Neuronal stem cell (in vitro differentiated cells): ENCODE measurements at regions not wholly inside any gene's neighbourhood (a gene's known extent, or its start where the extent isn't known, plus 50 kb on each side); places are given as distances from the start of the nearest gene placed in this dataset.

Source experiments
- DNase-seq: peaks from one replicate; pipeline ENCODE4 v3.0.0-alpha.2; 2013; ENCODE audit warnings: low spot score
- H2AFZ ChIP-seq: one replicate; pipeline ENCODE4 v1.6.1; 2013; ENCODE audit warnings: mild to moderate bottlenecking, low read length, inconsistent platforms
- H2AK5ac ChIP-seq: 2 replicates; pipeline ENCODE4 v1.6.1; 2013; ENCODE audit warnings: low read depth, mild to moderate bottlenecking, inconsistent platforms, low read length, moderate library complexity, mixed read lengths
- H2BK120ac ChIP-seq: 2 replicates; pipeline ENCODE4 v1.6.1; 2013; ENCODE audit warnings: low read depth, mild to moderate bottlenecking, inconsistent platforms, low read length, moderate library complexity, mixed read lengths
- H2BK12ac ChIP-seq: one replicate; pipeline ENCODE4 v1.6.1; 2013; ENCODE audit warnings: low read length, inconsistent platforms
- H2BK15ac ChIP-seq: 2 replicates; pipeline ENCODE4 v1.6.1; 2013; ENCODE audit warnings: mild to moderate bottlenecking, low read length, inconsistent platforms, mixed read lengths
- H2BK5ac ChIP-seq: one replicate; pipeline ENCODE4 v1.6.1; 2013; ENCODE audit warnings: inconsistent platforms, mild to moderate bottlenecking, low read length, moderate library complexity
- H3K14ac ChIP-seq: one replicate; pipeline ENCODE4 v1.6.1; 2013; ENCODE audit warnings: low read length, inconsistent platforms
- H3K18ac ChIP-seq: 2 replicates; pipeline ENCODE4 v1.6.1; 2013; ENCODE audit warnings: low read length, inconsistent platforms
- H3K23ac ChIP-seq: 2 replicates; pipeline ENCODE4 v1.6.1; 2013; ENCODE audit warnings: low read depth, mild to moderate bottlenecking, mixed read lengths, low read length, inconsistent platforms; ENCODE audit not compliant: poor library complexity
- H3K27ac ChIP-seq: replicated peaks from 3 replicates; pipeline ENCODE4 v1.5.1; 2013; ENCODE audit warnings: low read length, inconsistent platforms
- H3K27me3 ChIP-seq, 3 experiments: 2 replicates each; pipeline ENCODE4 v1.6.1; 2013; ENCODE audit warnings: low read length in 3 of 3, mild to moderate bottlenecking in 2 of 3, inconsistent platforms in 1 of 3, low read depth in 1 of 3, mixed read lengths in 1 of 3, moderate library complexity in 1 of 3; ENCODE audit not compliant: control insufficient read depth in 3 of 3, insufficient read depth in 3 of 3
- H3K36me3 ChIP-seq, 2 donors: replicated peaks in 1 of 2; 2 replicates each; pipeline ENCODE4 v1.6.1; 2013; ENCODE audit warnings: low read length in 2 of 2; ENCODE audit not compliant: control insufficient read depth in 2 of 2, insufficient read depth in 2 of 2
- H3K4ac ChIP-seq: 2 replicates; pipeline ENCODE4 v1.6.1; 2013; ENCODE audit warnings: inconsistent platforms, mild to moderate bottlenecking, low read length, moderate library complexity
- H3K4me1 ChIP-seq, 2 donors: 1 replicate in 1 of 2; 2 replicates in 1 of 2; pipeline ENCODE4 v1.6.1; 2013; ENCODE audit warnings: low read length in 2 of 2, low read depth in 1 of 2; ENCODE audit not compliant: control insufficient read depth in 2 of 2, insufficient read depth in 1 of 2
- H3K4me2 ChIP-seq: one replicate; pipeline ENCODE4 v1.6.1; 2013; ENCODE audit warnings: mild to moderate bottlenecking, low read length, inconsistent platforms; ENCODE audit not compliant: insufficient read depth, poor library complexity, severe bottlenecking
- H3K4me3 ChIP-seq, 2 donors: 2 replicates each; pipeline ENCODE4 v1.5.1; 2013; ENCODE audit warnings: low read length in 2 of 2, mild to moderate bottlenecking in 2 of 2, inconsistent platforms in 1 of 2, moderate library complexity in 1 of 2
- H3K79me1 ChIP-seq: one replicate; pipeline ENCODE4 v1.6.1; 2013; ENCODE audit warnings: low read depth, mild to moderate bottlenecking, inconsistent platforms, low read length, moderate library complexity
- H3K9ac ChIP-seq: one replicate; pipeline ENCODE4 v1.6.1; 2013; ENCODE audit warnings: mild to moderate bottlenecking, low read depth, low read length, inconsistent platforms; ENCODE audit not compliant: poor library complexity
- H3K9me3 ChIP-seq, 2 donors: replicated peaks in 1 of 2; 2 replicates each; pipeline versions ENCODE3 to v1.6.1; 2013; ENCODE audit warnings: low read length in 2 of 2, mild to moderate bottlenecking in 2 of 2, inconsistent platforms in 1 of 2, low read depth in 1 of 2, mixed read lengths in 1 of 2, moderate library complexity in 1 of 2; ENCODE audit not compliant: control insufficient read depth in 2 of 2, insufficient read depth in 1 of 2
- H4K8ac ChIP-seq: one replicate; pipeline ENCODE4 v1.6.1; 2013; ENCODE audit warnings: low read depth, mild to moderate bottlenecking, inconsistent platforms, low read length, moderate library complexity
- H4K91ac ChIP-seq: one replicate; pipeline ENCODE4 v1.6.1; 2013; ENCODE audit warnings: low read length, low read depth, mild to moderate bottlenecking, inconsistent platforms; ENCODE audit not compliant: poor library complexity
- WGBS, 2 donors: extraction: QIAGEN DNeasy Blood & Tissue Kit; methylation state at CpG; one replicate each; pipeline ENCODE4 v1.1.7; 2013; ENCODE audit warnings: missing lambda C conversion rate in 2 of 2, mixed read lengths in 1 of 2; ENCODE audit not compliant: insufficient read length in 2 of 2, insufficient replicate concordance in 1 of 2; ENCODE audit errors: extremely low coverage in 2 of 2; 5-methylcytosine and 5-hydroxymethylcytosine counted together

- Histone ChIP-seq H3K4me3 (no peak overlapping the region), H3K4me1 (no peaks in the 10 kb centered on the region), H3K36me3 (no peaks in the 10 kb centered on the region), H3K4ac (no peak overlapping the region), H2BK15ac (no peak overlapping the region), H3K79me1 (no peaks in the 10 kb centered on the region), H3K27me3 (no peaks in the 10 kb centered on the region), H2BK120ac (no peak overlapping the region), H2BK5ac (no peak overlapping the region), H2BK12ac (no peak overlapping the region), H3K9me3 (no peaks in the 10 kb centered on the region), H3K27ac (no peak overlapping the region), H3K9ac (no peak overlapping the region), H3K14ac (no peak overlapping the region), H4K91ac (no peak overlapping the region), H3K23ac (no peak overlapping the region), H2AFZ (no peak overlapping the region), H3K4me2 (no peak overlapping the region), H3K18ac (no peak overlapping the region), H2AK5ac (no peak overlapping the region), H4K8ac (no peak overlapping the region)
- DNase-seq: no peak
- no CpG with 5 or more reads among the region's 2 CpGs for WGBS, 2 donors
Observed at GRCh38 chr5:124065508-124065907, 553.5 kb downstream of the CSNK1G3 start.

- no CpG with 5 or more reads among the region's 1 CpG for WGBS, 2 donors
Observed at GRCh38 chr5:124064956-124065355, 553.0 kb downstream of the CSNK1G3 start.

GRCh38 chr5:124061663-124062062 is 549.7 kb downstream of the CSNK1G3 start:
- H2AFZ ChIP-seq: no peak overlapping the region
- no peak overlapping the region for H3K23ac ChIP-seq
- no peak overlapping the region for H3K27ac ChIP-seq
- H3K18ac ChIP-seq: no peak overlapping the region
- no peak overlapping the region for H3K14ac ChIP-seq
- no peaks in the 10 kb centered on the region for H3K36me3 ChIP-seq
- no CpG with 5 or more reads among the region's 1 CpG for WGBS, 2 donors
- no peak overlapping the region for H3K9ac ChIP-seq
- H2BK5ac ChIP-seq: no peak overlapping the region
- no peaks in the 10 kb centered on the region for H3K4me1 ChIP-seq
- H2BK12ac ChIP-seq: no peak overlapping the region
- no peaks in the 10 kb centered on the region for H3K27me3 ChIP-seq
- no peak overlapping the region for H2BK120ac ChIP-seq
- DNase-seq: no peak
- H3K4me2 ChIP-seq: no peak overlapping the region
- no peak overlapping the region for H3K4ac ChIP-seq
- H4K91ac ChIP-seq: no peak overlapping the region
- H2AK5ac ChIP-seq: no peak overlapping the region
- no peak overlapping the region for H3K4me3 ChIP-seq
- no peak overlapping the region for H2BK15ac ChIP-seq
- no peaks in the 10 kb centered on the region for H3K79me1 ChIP-seq
- H4K8ac ChIP-seq: no peak overlapping the region
- H3K9me3 ChIP-seq: no peaks in the 10 kb centered on the region

More at GRCh38 chr5:124064956-124065355, 553.0 kb downstream of the CSNK1G3 start:
- H4K8ac ChIP-seq: no peak overlapping the region
- H3K4me2 ChIP-seq: no peak overlapping the region
- no peak overlapping the region for H2AK5ac ChIP-seq
- H3K4ac ChIP-seq: no peak overlapping the region
- no peaks in the 10 kb centered on the region for H3K9me3 ChIP-seq
- DNase-seq: no peak
- no peaks in the 10 kb centered on the region for H3K36me3 ChIP-seq
- H4K91ac ChIP-seq: no peak overlapping the region
- H3K14ac ChIP-seq: no peak overlapping the region
- H2BK5ac ChIP-seq: no peak overlapping the region
- H3K23ac ChIP-seq: no peak overlapping the region
- no peaks in the 10 kb centered on the region for H3K27me3 ChIP-seq
- no peak overlapping the region for H3K4me3 ChIP-seq
- no peak overlapping the region for H3K27ac ChIP-seq
- H2BK120ac ChIP-seq: no peak overlapping the region
- H2AFZ ChIP-seq: no peak overlapping the region
- H3K79me1 ChIP-seq: no peaks in the 10 kb centered on the region
- no peak overlapping the region for H3K9ac ChIP-seq
- H3K4me1 ChIP-seq: no peaks in the 10 kb centered on the region
- H3K18ac ChIP-seq: no peak overlapping the region
- H2BK12ac ChIP-seq: no peak overlapping the region
- no peak overlapping the region for H2BK15ac ChIP-seq

DNA sequence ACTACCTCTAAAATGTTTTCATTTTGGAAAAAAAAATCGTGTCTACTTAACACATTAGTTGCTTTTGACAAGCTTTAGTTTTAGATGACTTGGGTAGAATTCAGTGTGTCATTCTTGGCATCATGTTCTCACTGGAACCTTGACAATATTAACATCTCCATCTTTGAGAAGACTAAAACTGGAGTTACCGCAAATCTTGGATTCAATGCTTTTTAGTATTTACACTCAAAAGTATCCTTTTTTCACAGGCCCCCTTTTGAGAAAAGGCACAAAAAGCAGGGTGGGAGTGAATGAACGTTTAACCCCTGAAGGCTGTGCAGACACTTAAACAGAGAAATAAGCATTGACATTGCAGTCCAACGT is 549.1 kb downstream of the CSNK1G3 start:
- Histone ChIP-seq H3K4me1 (no peaks in the 10 kb centered on the region), H3K36me3 (no peaks in the 10 kb centered on the region), H3K23ac (no peak overlapping the region), H3K79me1 (no peaks in the 10 kb centered on the region), H4K8ac (no peak overlapping the region), H3K9ac (no peak overlapping the region), H2BK15ac (no peak overlapping the region), H2AK5ac (no peak overlapping the region), H2BK5ac (no peak overlapping the region), H2AFZ (no peak overlapping the region), H3K4me3 (no peak overlapping the region), H3K27ac (no peak overlapping the region), H3K18ac (no peak overlapping the region), H2BK12ac (no peak overlapping the region), H3K4me2 (no peak overlapping the region), H4K91ac (no peak overlapping the region), H3K27me3 (no peaks in the 10 kb centered on the region), H2BK120ac (no peak overlapping the region), H3K14ac (no peak overlapping the region), H3K9me3 (no peaks in the 10 kb centered on the region), H3K4ac (no peak overlapping the region)
- no CpG with 5 or more reads among the region's 4 CpGs for WGBS, 2 donors
- DNase-seq: no peak
